HG02610 (cell line): ENCODE measurements at regions not wholly inside any gene's neighbourhood (a gene's known extent, or its start where the extent isn't known, plus 50 kb on each side); places are given as distances from the start of the nearest gene placed in this dataset.

ENCODE experiments used
- ATAC-seq: cut with Tn5 transposase; IDR thresholded peaks from one replicate; pipeline ENCODE4 v1.9.1; 2021; ENCODE audit warnings: mild to moderate bottlenecking, moderate library complexity; ENCODE audit not compliant: unreplicated experiment

DNA sequence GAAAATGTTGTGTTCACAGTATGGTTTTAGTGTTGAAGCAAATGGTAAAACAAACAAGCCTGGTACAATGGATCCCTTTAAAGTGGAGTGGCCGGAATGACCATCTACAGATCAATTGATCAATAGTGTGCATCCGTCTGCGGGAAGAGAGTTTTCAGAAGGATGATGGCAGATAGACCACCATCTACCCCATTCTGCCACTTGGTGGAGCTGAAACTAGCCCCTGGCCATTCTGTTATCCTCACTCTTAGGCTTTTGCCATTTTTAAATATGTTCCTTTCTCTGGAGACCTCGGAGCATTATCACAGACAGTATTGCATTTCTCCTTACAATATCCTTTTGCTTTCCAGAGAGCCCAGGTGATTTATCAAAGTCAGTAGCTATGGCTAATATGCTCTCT is 258.9 kb upstream of the CFAP20DC start:
- no peak for ATAC-seq

DNA sequence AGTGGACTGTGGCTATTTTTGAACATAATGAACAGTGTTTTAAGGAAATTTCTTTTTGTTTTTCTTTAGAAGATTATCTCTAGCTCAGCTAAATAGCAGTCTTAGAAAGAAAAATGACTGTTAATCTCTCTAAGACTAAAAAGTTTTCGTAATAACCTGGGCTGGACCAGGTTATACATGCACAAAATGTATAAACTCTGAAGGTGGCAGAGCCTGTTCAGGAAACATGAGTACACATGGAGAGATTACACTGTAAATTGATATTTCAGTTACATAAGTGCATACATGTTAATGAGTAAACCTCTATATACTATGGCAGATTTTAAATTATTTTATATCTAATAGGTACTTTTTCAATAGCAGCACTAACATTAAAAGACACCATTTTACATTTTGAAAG is 258.2 kb upstream of the CFAP20DC start:
- no peak for ATAC-seq

DNA sequence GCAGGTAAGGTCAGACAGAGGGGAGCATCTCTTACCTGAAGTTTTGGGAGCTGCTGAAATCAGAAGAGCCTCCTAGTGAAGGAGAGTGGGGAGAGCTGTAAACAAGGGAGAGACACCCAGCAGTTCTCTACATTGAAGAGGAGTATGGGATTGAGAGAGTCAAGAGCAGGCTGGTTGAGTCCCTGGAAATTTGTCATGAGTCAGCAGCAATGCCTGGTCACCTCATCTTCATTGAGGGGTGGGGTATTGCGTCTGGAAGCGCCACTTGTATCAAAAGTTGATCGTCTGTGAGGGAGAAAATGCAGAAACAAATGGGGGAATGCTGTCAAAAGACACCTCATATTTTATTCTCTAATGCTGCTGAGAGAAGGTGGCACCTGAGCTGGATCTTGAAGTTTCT is 256.6 kb upstream of the CFAP20DC start:
- ATAC-seq, result no peak

DNA sequence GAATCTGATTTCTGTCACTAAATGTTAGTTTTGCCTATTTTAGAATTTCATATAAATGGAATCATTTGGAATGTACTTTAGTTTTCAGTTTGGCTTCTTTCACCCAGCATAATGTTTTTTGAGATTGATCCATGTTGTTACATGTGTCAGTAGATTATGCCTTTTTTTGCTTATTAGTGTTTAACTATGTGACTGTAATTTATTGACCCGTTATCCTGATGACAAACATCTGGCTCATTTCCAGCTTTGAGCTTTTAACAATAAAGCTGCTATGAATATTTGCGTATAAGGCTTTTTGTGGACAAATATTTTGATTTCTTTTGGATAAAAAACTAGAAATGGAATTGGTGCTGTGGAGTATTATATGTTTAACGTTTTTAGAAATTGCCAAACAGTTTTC is 254.5 kb upstream of the CFAP20DC start:
- ATAC-seq, result no peak

DNA sequence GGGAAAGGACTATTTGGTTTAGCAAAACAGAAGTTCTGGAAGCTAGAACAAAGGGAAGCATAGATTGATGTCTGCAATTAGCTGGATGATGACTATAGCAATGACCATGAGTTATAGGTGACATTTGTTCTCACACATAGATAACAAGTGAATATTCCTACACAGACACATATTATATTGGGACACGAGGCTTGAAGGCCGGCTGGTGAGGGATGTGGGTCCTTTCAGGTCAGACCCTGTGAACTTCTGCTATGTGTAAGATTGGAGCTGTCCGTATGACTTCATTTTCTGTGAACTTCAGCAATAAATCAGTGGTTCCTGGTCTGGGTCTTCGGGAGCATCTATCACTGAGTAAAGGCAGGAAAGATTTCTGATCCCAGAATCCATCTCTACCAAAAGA is 253.6 kb upstream of the CFAP20DC start:
- no peak for ATAC-seq

DNA sequence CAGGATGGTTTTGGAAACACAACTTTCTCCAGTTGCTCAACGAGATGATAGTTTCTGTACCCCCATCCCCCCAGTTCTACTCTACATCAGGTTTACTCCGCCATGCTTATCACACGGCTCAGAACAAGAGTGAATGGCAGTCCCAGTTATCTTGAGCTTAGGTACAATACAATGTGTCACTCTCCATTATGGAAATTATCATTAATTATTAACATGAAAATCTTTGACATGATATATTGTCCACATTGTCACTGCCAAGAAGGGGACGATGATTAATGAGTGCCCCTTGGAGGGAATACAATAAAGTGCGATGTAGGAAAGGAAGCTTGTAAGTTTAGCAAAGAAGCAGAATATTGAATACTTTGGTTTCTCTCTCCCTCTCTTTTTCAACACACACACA is 252.6 kb upstream of the CFAP20DC start:
- no peak for ATAC-seq

DNA sequence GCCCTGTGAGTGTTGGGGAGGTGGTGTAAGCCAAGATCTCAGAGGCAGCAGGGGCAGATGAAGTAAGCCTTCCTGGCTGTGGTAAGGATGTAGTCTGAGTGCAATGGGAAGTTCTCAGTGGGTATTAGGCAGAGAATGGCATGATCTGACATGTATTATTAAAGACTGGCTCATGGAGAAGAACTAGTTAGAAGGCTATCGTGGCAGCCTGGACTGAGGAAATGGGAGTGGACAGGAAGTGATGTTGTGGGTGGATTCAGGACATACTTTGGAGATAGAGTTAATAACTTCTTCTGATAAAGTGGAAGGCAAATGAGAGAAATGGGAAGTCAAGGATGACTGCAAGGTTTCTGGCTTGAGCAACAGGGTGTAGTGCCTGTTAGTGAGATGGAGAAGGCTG is 250.9 kb upstream of the CFAP20DC start:
- ATAC-seq, result no peak

DNA sequence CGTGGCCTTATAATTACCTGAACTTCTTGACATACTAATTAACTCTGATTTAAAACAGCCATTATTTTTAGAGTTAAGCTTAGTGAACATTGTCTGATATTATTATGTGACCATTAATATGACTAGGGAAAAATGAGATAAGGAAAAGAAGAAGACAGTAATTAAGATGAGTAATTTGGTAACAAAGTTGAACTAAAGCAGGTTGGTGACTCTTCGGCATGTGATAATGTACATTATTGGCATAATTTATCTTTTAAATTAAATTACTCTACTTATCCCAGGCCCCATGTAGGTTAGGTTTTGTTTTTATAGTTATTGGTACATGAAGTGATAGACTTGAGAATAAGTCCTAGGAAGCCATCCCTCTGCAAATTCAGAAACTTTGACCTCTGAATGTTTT is 249.7 kb upstream of the CFAP20DC start:
- ATAC-seq, result no peak

DNA sequence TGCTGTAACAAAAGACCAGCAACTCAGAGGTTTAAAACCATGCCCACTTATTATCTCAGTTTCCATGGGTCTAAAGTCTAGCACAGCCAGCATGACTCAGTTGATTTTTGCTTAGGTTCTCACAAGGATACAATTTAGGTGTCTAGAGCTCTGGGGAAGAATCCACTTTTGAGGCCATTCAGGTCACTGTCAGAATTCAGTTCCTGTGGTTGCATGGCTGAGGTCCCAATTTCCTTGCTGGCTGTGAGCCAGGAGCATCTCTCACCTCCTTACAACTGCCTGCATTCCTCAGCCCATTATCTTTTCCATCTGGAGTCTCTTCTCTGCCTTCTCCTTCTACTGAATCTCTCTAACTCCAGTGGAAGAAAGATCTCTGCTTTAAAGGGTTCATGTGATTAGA is 240.5 kb upstream of the CFAP20DC start:
- ATAC-seq, result no peak

DNA sequence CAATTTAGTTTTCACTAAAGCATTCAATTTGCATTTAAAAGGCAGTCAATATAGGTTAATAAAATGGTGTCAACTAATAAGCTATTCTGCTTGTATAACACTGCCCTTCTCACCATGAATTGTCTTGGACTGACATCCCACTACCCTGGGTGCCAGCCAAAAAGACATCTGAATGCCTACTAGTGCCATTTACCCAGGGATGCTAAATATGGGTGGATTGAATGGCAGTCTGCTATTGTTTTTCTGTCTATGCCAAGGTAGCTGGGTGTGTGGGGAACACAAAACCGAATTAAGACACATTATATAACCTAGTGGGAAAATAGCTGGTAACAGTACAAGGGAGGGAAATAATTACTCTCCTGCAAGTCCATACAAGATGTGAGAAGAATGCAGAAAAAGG is 240.0 kb upstream of the CFAP20DC start:
- ATAC-seq, result no peak

DNA sequence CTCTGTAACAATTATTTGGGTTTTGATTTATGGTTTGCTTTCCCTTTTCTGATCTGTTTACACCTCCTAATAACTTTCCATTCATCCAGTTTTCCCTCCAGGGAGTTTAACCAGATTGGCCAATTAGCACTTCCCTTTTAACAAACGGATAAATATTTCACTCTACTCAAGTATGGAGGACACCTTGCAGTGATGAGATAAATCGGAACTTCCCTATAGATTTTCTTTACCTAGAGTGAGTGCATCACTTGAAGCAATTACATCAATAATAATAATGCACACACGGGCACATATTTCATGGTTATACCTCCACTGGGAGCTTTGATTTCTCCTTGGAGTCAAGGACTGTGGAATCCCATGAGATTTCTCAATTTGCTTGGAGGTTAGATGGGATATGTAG is 239.1 kb upstream of the CFAP20DC start:
- ATAC-seq, result no peak

DNA sequence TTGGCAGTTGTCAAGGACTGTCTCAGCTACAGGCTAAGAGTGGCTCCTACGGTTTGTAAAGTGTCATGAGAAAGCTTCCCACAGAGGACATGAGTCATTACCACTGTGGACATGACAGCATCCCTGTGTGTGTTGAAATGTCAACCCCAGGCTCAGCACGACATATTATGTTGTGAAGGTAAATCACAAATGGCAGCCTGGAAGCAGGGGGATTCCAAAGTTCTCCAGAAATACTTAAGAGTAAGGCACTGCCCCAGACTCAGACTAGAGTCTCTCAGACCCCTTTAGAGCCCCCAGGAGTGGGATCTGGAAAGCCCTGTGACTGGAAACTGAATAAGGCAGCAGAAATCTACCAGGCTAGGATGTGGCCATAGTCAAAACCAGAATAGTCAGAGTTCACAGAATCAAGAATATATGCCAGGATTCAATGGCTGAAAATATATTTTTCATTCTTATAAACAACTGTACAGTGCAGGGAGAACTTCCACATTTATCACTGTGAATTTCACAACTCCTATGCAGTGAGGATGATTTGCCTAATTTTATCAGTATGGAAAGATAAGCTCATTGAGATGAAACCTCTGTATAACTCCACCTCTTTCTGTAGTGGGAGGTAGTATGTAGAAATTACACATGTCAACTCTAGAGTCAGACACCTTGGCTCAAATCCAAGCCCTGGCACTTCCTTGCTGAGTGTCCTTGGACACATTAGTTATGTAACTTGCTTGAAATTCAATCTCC is 237.1 kb upstream of the CFAP20DC start:
- ATAC-seq, result no peak

DNA sequence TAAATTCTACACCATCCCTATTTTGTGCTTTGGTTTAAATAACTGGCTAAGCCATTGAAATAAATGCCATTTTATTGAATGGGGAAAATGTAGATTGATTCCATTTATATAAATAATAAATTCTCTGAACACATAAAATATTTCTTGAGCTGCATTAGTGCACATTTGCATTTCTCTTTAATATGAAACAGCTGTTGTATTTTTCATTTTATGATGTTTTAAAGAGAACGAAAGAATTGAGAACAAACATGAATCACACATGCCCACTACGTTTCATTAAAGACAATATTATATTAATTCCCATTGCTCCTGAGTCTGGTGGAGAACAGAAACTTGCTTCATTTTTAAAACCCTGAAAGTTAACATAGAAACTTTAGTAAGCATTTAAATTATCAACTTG is 235.7 kb upstream of the CFAP20DC start:
- ATAC-seq, result no peak

DNA sequence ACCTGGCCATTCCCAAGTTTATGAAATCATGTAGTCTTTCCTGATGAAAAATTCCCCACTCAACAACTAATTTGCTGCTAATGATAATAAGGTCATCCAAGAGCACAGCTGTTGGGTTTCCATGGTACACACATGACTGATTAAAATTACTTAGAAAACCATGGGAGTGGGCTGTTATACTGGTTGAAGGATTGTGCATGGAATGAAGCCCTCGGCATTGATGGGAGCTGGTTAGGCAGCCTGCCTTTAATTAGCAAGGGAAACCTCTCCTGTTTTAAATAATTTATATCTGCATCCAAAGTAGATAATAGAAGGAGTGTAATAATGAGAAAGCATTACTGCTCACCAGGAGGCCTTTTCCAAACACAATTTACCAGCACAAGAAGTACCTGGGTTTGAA is 235.1 kb upstream of the CFAP20DC start:
- no peak for ATAC-seq

DNA sequence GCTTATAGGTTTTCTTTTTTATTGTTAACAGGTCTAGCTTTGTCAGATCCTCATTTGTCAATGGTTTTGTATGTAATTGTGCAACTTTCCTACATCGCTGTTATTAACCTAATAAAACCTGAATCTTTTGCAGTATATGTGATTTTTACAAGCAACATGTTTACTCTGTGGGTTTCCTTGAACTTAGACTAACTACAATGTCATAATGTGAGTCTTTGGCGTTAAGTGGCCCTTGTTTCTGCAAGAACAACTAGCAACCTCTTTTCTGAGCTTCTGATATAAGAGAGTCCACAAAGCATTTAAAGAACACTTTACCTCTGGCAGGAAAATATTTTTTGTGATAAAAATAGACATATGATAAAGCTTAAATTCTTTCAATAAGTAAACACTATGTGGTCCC is 230.3 kb upstream of the CFAP20DC start:
- no peak for ATAC-seq

DNA sequence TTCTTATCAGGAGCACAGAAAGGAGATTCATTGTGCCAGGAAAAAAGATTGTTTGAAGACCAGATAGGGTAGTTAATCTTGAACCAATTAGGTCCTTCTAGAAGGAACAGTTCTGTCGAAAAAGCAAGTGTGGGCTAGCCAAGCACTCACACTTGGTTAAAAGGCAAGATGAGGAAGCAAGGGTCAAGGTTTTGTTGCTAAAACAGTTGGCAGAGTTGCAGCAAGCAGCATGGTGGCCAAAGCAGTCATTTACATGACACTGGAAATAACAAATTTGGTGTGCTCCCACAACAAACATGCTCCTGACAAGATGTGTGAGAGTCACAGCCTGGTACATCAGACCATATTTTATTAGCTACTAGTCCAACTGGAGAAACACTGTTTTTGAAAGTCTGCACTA is 228.0 kb upstream of the CFAP20DC start:
- ATAC-seq, result no peak

DNA sequence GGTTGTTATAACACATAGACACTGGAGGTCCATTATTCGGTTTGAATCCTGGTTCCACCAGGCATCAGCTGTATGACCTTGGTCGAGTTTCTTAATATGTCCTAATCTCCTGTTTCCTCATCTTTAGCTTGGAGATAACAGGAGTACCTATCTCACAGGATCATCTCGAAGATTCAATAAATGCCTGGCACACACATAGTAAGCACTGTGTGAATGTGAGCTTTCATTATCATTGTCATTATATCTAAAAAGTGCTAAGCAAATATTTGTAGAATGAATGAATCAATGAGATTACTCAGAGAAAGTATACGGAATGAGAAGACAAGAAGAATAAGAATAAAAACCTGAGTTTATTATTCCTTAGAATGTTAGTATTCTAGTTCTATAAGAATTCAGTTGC is 227.4 kb upstream of the CFAP20DC start:
- no peak for ATAC-seq

DNA sequence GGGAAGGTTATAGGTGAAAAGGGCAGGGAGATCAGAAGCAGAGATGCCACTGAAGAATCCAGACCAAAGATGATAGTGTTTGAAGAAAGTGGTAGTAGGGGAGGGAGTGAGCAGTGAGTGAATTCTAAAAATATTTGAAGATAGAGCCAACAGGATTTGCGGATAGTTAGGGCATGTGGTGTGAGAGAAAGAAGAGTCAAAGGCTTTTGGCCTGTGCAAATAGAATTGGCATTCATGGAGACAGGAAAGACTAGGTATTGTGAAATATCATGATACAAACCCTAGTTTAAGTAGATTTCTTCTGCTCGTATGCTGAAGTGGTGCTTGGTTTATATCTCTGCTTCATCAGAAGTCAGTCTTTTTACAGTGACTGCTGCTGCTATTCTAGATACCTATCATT is 224.2 kb upstream of the CFAP20DC start:
- ATAC-seq, result no peak

DNA sequence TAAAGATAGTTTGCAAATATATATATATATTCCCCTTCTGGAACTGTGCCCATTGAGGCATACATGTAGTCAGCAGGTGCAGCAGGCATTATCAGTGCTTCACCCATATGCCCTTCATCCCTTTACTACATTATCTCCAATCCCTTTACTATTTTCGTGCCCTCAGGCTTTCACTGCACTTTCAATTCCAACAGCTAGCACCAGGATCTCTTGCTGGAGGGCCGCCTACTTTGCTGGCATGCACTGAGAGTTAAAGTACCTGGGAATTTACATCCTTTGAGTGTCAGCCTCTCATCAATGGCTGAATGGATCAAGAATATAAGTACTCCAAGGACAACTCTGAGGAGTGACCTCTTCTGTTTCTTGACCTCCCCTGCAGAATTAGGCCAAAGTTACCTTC is 222.1 kb upstream of the CFAP20DC start:
- no peak for ATAC-seq

DNA sequence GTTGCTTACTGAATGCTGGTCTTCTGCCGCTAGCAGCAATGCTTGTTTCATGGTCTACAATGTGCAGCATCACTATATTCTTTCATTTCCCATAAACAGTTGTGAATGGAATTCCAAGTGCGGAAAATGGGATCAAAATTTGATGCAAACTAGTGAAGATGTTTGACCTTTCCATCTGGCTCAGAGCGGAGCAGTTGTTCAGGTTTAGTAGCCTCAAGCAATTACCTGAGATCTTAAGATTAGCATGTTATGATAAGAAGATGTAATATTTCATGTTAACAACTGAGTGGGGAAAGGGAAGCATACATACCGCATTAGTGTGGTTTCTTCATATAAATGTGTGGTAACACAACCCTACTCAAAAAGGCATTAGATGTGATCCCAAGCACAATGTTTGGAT is 221.1 kb upstream of the CFAP20DC start:
- ATAC-seq, result no peak

DNA sequence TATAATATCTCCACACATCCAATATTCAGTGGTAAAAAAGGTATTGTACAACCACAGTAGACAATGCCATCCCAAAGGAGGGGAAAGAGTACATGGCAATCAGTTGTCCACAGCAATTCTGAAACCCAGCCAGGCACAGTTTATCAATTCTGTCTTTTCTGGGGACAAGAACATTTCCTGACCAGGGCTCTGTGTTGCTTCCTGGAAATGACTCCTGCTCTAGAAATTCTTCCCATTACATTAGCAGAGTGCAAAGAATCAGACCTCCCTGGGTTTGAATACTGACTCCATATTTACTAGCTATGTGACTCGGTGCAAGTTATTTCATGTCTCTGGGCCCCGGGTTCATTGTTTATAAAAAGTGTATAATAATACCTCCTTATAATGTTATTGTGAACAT is 220.4 kb upstream of the CFAP20DC start:
- no peak for ATAC-seq

DNA sequence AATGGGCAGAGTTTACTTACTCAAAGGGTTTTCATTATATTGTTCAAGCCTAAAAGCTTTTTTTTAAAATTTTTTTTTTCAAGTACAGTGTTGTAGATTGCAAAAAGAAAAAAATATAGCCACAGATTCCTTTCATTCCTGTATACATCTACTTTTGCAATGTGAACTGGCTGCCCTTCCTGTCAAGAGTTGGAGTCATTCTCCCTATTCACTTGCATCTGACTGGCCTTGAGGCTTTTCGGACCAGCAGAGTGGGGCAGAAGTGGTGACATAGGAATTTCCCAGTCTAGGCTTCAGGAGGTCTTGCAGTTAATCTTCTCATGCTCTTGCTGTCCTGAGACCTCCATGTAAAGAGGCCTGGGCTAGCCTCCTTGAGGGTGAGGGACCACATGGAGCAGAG is 218.3 kb upstream of the CFAP20DC start:
- ATAC-seq, result no peak

DNA sequence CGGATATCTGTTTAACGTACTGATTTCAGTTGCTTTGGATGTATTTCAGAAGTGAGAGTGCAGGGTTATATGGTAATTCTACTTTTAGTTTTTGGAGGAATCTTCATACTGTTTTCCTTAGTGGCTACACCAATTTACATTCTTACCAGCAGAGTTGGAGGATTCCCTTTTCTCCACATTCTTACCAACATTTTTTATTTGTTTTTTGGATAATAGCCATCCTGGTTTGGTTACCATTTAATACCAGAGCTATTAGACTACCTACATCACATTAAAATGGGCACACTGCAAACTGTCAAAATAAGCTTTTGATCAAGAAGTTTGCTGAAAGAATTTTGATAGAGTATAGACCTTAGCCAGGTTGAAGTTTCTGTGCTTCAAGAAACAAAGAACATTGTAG is 217.2 kb upstream of the CFAP20DC start:
- no peak for ATAC-seq
